ENCODE measurements at regions not wholly inside any gene's neighbourhood (a gene's known extent, or its start where the extent isn't known, plus 50 kb on each side); places are given as distances from the start of the nearest gene placed in this dataset.

- H3K27me3 Mint-ChIP-seq (ENCODE audit: insufficient read depth, low read depth, poor library complexity): peaks cover 2% of the 10 kb centered on the region
- TF ChIP-seq EZH2 (IDR thresholded peaks at IDR 0.05; ENCODE audit: low read depth, unreplicated experiment) (no peak), CREB1 (CRISPR knock-in tag; IDR thresholded peaks at IDR 0.05; ENCODE audit: low read depth) (no peak), ZNF331 (CRISPR knock-in tag; IDR thresholded peaks at IDR 0.05; ENCODE audit: low read depth) (no peak), NANOG (IDR thresholded peaks at IDR 0.05; ENCODE audit: borderline replicate concordance) (no peak), EZH2phosphoT487 (IDR thresholded peaks at IDR 0.05; ENCODE audit: unreplicated experiment) (no peak), CTCF (conservative IDR thresholded peaks at IDR 0.05; ENCODE audit: low read depth in 2 of 2) (no peak), ZNF462 (CRISPR knock-in tag; IDR thresholded peaks at IDR 0.05) (no peak), ZNF114 (CRISPR knock-in tag; IDR thresholded peaks at IDR 0.05) (no peak), ETS1 (IDR thresholded peaks at IDR 0.05) (no peak), JUNB (IDR thresholded peaks at IDR 0.05; ENCODE audit: unreplicated experiment) (no peak), REST (IDR thresholded peaks at IDR 0.05; ENCODE audit: unreplicated experiment) (no peak), POLR2AphosphoS5 (IDR thresholded peaks at IDR 0.05; ENCODE audit: low read depth) (no peak), STAT1 (IDR thresholded peaks at IDR 0.05; ENCODE audit: unreplicated experiment) (no peak)
Observed at GRCh38 chr10:65415318-65415717, 1510.5 kb upstream of the LRRTM3 start.

More at GRCh38 chr10:65415318-65415717, 1510.5 kb upstream of the LRRTM3 start:
- ATAC-seq (no peak), DNase-seq (ENCODE audit: low spot score) (no peak)
- Histone ChIP-seq H3F3A (replicated peaks; ENCODE audit: low read depth) (no peaks in the 10 kb centered on the region), H3K79me2 (replicated peaks; ENCODE audit: insufficient read depth) (no peaks in the 10 kb centered on the region), H3K4me3 (no peak overlapping the region), H3K4me2 (no peak overlapping the region), H3K27ac (ENCODE audit: low read depth) (no peak overlapping the region), H3K36me3 (ENCODE audit: insufficient read depth) (peaks cover 6% of the 10 kb centered on the region; the same call in 1 of the 2 replicates), H3K4me1 (ENCODE audit: insufficient read depth) (no peaks in the 10 kb centered on the region), H3K9me2 (ENCODE audit: insufficient read depth) (peaks cover 15% of the 10 kb centered on the region), H2AFZ (no peak overlapping the region), H4K20me1 (replicated peaks; ENCODE audit: insufficient read depth) (no peaks in the 10 kb centered on the region), H3K27me3 (ENCODE audit: insufficient read depth) (no peaks in the 10 kb centered on the region)
- Mint-ChIP-seq H3K27ac (no peak overlapping the region), H3K36me3 (ENCODE audit: low read depth) (peaks cover 17% of the 10 kb centered on the region; the same call in 2 of the 3 replicates), H3K9me3 (peaks cover 34% of the 10 kb centered on the region), H3K4me3 (no peak overlapping the region), H3K4me1 (no peaks in the 10 kb centered on the region)
